Parathyroid adenoma (tissue), 2 donors: ENCODE measurements at regions not wholly inside any gene's neighbourhood (a gene's known extent, or its start where the extent isn't known, plus 50 kb on each side); places are given as distances from the start of the nearest gene placed in this dataset.

Experiments
- H2AFZ ChIP-seq: fragments of 300-600 bp; sonication (generic); one replicate; pipeline ENCODE4 v1.7.0; 2017; ENCODE audit warnings: antibody characterized with exemption, mild to moderate bottlenecking
- H3K27ac ChIP-seq: fragments of 300-600 bp; sonication (generic); one replicate; pipeline ENCODE4 v1.7.0; 2017
- H3K27me3 ChIP-seq: fragments of 300-600 bp; sonication (generic); one replicate; pipeline ENCODE4 v1.7.0; 2017; ENCODE audit warnings: low read length; ENCODE audit not compliant: control insufficient read depth, insufficient read depth
- H3K36me3 ChIP-seq: fragments of 300-600 bp; sonication (generic); one replicate; pipeline ENCODE4 v1.7.0; 2017; ENCODE audit warnings: low read length; ENCODE audit not compliant: control insufficient read depth, insufficient read depth
- H3K4me1 ChIP-seq: fragments of 300-600 bp; sonication (generic); one replicate; pipeline ENCODE4 v1.7.0; 2017; ENCODE audit warnings: control low read depth
- H3K4me2 ChIP-seq: fragments of 300-600 bp; sonication (generic); one replicate; pipeline ENCODE4 v1.7.0; 2017; ENCODE audit warnings: low read length
- H3K4me3 ChIP-seq: fragments of 300-600 bp; sonication (generic); one replicate; pipeline ENCODE4 v1.7.0; 2017; ENCODE audit warnings: low read depth, low read length
- H3K79me2 ChIP-seq: fragments of 300-600 bp; sonication (generic); one replicate; pipeline ENCODE4 v1.7.0; 2017; ENCODE audit warnings: control low read depth
- H3K9ac ChIP-seq: fragments of 300-600 bp; sonication (generic); one replicate; pipeline ENCODE4 v1.7.0; 2017; ENCODE audit warnings: mild to moderate bottlenecking
- H3K9me3 ChIP-seq: fragments of 300-600 bp; sonication (generic); one replicate; pipeline ENCODE4 v1.7.0; 2017; ENCODE audit warnings: low read length; ENCODE audit not compliant: control insufficient read depth
- TF ChIP-seq, protein P1 (sequence below): fragments of 300-600 bp; sonication (generic); IDR thresholded peaks from one replicate; pipeline ENCODE4 v1.7.0; 2017; ENCODE audit warnings: antibody characterized with exemption, mild to moderate bottlenecking
- donor health status: primary hyperparathyroidism.

DNA sequence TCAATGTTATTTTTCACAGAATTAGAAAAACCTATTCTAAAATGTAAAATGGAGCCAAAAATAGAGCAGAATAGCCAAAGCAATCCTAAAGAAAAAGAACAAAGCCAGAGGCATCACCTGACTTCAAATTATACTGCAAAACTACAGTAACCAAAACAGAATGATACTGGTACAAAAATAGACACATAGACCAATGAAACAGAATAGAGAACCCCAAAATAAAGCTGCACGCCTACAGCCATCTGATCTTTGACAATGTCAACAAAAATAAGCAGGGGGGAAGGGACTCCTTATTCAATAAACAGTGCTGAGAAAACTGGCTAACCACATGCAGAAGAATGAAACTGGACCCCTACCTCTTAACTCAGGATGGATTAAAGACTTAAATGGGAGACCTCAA lies 65.8 kb upstream of the PDE4D start:
- Histone ChIP-seq H3K9me3 (no peaks in the 10 kb centered on the region), H3K9ac (no peak overlapping the region), H3K36me3 (no peaks in the 10 kb centered on the region), H3K4me2 (no peak overlapping the region), H2AFZ (no peak overlapping the region), H3K27ac (no peak overlapping the region), H3K79me2 (no peaks in the 10 kb centered on the region), H3K27me3 (no peaks in the 10 kb centered on the region), H3K4me1 (no peaks in the 10 kb centered on the region), H3K4me3 (no peak overlapping the region)
- TF ChIP-seq, protein P1, sequence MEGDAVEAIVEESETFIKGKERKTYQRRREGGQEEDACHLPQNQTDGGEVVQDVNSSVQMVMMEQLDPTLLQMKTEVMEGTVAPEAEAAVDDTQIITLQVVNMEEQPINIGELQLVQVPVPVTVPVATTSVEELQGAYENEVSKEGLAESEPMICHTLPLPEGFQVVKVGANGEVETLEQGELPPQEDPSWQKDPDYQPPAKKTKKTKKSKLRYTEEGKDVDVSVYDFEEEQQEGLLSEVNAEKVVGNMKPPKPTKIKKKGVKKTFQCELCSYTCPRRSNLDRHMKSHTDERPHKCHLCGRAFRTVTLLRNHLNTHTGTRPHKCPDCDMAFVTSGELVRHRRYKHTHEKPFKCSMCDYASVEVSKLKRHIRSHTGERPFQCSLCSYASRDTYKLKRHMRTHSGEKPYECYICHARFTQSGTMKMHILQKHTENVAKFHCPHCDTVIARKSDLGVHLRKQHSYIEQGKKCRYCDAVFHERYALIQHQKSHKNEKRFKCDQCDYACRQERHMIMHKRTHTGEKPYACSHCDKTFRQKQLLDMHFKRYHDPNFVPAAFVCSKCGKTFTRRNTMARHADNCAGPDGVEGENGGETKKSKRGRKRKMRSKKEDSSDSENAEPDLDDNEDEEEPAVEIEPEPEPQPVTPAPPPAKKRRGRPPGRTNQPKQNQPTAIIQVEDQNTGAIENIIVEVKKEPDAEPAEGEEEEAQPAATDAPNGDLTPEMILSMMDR: no peak

DNA sequence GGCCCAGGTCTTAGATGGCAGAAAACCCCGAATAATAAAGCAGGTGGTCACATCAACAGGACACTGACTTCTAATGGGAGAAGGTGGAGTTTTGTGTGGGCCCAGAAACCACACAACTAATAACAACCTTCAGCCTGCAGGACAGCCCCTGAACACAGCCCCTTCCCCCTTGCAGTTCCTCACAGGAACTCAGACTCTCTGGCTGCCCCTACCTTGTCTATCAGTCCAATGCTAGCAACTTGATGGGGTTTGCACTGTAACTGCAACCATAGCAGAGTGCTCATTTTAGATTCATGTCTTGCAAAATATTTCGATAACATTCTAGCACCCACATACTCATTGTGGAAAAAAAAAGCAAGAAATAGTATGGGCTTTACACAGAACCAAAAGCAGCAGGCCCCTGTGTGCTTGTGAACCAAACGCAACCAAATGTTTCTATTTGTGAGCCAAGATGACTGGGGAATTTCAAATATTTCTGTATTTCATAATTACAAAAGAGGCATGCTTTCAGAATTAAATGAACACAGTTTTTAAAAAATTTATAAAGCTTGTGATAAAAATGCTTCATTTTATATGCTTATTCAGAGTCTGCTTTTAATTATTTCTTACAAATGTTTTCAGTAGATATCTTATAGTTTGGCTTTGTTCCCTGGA lies 62.7 kb upstream of the PDE4D start:
- H3K4me2 ChIP-seq: no peak overlapping the region
- no peak overlapping the region for H2AFZ ChIP-seq
- H3K9ac ChIP-seq: no peak overlapping the region

DNA sequence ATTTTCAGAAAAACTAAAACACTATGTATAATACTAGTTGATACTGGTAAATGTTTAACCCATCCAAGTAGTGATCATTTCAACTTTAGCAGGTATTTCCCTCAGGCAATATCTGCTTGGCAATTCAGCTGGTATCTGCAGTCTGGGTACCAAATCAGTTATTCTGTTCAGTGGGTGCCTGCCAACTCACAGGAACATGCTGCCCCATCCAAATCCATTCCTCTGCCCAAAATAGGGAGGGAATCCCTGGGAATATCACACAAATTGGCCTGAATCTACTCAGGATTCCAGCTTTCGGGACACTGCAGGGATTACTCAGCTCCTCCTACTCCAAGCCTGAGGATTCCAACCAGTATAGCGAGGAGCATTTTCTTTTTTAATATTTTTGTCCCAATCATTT lies 61.7 kb upstream of the PDE4D start:
- H3K36me3 ChIP-seq: no peaks in the 10 kb centered on the region
- no peaks in the 10 kb centered on the region for H3K27me3 ChIP-seq
- no peak overlapping the region for H2AFZ ChIP-seq
- H3K4me2 ChIP-seq: no peak overlapping the region
- TF ChIP-seq, protein P1: no peak
- no peaks in the 10 kb centered on the region for H3K4me1 ChIP-seq
- no peaks in the 10 kb centered on the region for H3K79me2 ChIP-seq
- H3K9ac ChIP-seq: no peak overlapping the region
- no peak overlapping the region for H3K27ac ChIP-seq
- no peaks in the 10 kb centered on the region for H3K9me3 ChIP-seq
- H3K4me3 ChIP-seq: no peak overlapping the region

More for the DNA sequence above, 62.7 kb upstream of the PDE4D start:
- H3K36me3 ChIP-seq: no peaks in the 10 kb centered on the region
- no peak overlapping the region for H3K4me3 ChIP-seq
- no peaks in the 10 kb centered on the region for H3K9me3 ChIP-seq
- H3K27me3 ChIP-seq: no peaks in the 10 kb centered on the region
- no peak overlapping the region for H3K27ac ChIP-seq
- TF ChIP-seq, protein P1: no peak
- H3K4me1 ChIP-seq: no peaks in the 10 kb centered on the region
- no peaks in the 10 kb centered on the region for H3K79me2 ChIP-seq

DNA sequence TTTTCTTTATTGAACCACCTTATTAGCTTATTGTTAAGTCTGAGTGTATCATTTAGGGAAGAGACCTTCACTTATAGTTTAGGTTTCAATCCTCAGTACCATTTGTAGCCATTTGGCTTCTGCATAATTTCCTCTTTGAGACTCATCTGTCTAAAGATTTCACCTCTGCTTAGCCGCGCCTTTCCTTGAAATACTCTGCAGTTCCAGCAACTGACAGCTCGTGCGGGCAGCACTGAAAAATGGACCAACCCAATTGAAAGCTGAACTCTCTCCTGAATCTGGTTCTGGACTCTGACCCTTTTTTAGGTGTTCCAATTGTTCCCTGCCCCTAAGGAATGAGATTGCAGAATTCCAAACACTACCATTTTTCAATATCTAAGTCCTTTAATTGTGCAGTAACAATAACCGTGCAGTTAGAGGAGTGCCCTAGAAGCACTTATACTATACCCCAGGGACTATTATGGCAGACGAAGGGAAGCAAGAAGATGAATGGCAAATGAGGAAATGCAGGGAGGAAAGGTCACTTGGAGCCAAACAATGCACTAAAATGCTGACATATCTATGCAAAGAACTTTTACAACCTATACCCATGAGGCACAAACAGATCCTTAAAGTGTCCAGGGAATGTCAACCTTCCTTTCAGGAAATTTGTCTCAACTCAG lies 50.1 kb upstream of the PDE4D start:
- no peaks in the 10 kb centered on the region for H3K4me1 ChIP-seq
- no peak overlapping the region for H2AFZ ChIP-seq
- no peaks in the 10 kb centered on the region for H3K9me3 ChIP-seq
- H3K27ac ChIP-seq: no peak overlapping the region
- H3K9ac ChIP-seq: no peak overlapping the region
- no peaks in the 10 kb centered on the region for H3K27me3 ChIP-seq
- TF ChIP-seq, protein P1: no peak
- H3K36me3 ChIP-seq: no peaks in the 10 kb centered on the region
- no peaks in the 10 kb centered on the region for H3K79me2 ChIP-seq
- no peak overlapping the region for H3K4me2 ChIP-seq
- no peak overlapping the region for H3K4me3 ChIP-seq
